ENCODE measurements at regions not wholly inside any gene's neighbourhood (a gene's known extent, or its start where the extent isn't known, plus 50 kb on each side); places are given as distances from the start of the nearest gene placed in this dataset.

- no peak for TF ChIP-seq POLR2A (IDR thresholded peaks at IDR 0.05)
- TF ChIP-seq, protein P1, sequence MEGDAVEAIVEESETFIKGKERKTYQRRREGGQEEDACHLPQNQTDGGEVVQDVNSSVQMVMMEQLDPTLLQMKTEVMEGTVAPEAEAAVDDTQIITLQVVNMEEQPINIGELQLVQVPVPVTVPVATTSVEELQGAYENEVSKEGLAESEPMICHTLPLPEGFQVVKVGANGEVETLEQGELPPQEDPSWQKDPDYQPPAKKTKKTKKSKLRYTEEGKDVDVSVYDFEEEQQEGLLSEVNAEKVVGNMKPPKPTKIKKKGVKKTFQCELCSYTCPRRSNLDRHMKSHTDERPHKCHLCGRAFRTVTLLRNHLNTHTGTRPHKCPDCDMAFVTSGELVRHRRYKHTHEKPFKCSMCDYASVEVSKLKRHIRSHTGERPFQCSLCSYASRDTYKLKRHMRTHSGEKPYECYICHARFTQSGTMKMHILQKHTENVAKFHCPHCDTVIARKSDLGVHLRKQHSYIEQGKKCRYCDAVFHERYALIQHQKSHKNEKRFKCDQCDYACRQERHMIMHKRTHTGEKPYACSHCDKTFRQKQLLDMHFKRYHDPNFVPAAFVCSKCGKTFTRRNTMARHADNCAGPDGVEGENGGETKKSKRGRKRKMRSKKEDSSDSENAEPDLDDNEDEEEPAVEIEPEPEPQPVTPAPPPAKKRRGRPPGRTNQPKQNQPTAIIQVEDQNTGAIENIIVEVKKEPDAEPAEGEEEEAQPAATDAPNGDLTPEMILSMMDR (IDR thresholded peaks at IDR 0.05) = no peak
Observed at GRCh38 chr4:10316851-10317250, 140.4 kb downstream of the ZNF518B start.

Measured in uterus (tissue), 2 donors.